22Rv1 (cell line): ENCODE measurements at regions not wholly inside any gene's neighbourhood (a gene's known extent, or its start where the extent isn't known, plus 50 kb on each side); places are given as distances from the start of the nearest gene placed in this dataset.
"Not testable (repeated sequence)": the region's sequence is repeated elsewhere in the genome, so short reads cannot be mapped to it uniquely, and the experiment has no call there.

Source experiments
- ZFX ChIP-seq: fragments of 450-650 bp; IDR thresholded peaks from 2 replicates; pipeline ENCODE4 v1.6.1; 2017; ENCODE audit warnings: antibody characterized with exemption, borderline replicate concordance
- TF ChIP-seq, protein P1 (sequence below): fragments of 450-650 bp; IDR thresholded peaks from 2 replicates; pipeline ENCODE4 v1.5.1; 2017; ENCODE audit warnings: mild to moderate bottlenecking

DNA sequence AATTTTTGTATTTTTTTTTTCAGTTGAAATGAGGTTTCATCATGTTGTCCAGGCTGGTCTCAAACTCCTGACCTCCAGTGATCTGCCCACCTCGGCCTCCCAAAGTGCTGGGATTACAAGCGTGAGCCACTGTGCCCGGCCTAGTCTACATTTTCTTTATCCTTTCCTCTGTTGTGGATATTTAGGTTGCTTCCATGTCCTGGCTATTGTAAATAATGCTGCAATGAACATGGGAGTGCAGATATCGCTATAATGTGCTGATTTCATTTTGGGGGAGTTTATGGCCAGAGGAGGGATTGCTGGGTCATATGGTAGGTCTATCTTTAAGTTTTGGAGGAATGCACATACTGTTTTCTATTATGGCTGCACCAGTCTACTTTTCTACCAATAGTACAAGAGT, 58.9 kb upstream of the SYT9 start:
- TF ChIP-seq, protein P1, sequence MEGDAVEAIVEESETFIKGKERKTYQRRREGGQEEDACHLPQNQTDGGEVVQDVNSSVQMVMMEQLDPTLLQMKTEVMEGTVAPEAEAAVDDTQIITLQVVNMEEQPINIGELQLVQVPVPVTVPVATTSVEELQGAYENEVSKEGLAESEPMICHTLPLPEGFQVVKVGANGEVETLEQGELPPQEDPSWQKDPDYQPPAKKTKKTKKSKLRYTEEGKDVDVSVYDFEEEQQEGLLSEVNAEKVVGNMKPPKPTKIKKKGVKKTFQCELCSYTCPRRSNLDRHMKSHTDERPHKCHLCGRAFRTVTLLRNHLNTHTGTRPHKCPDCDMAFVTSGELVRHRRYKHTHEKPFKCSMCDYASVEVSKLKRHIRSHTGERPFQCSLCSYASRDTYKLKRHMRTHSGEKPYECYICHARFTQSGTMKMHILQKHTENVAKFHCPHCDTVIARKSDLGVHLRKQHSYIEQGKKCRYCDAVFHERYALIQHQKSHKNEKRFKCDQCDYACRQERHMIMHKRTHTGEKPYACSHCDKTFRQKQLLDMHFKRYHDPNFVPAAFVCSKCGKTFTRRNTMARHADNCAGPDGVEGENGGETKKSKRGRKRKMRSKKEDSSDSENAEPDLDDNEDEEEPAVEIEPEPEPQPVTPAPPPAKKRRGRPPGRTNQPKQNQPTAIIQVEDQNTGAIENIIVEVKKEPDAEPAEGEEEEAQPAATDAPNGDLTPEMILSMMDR, result not testable (repeated sequence)
- TF ChIP-seq ZFX, result not testable (repeated sequence)
